ENCODE measurements at regions not wholly inside any gene's neighbourhood (a gene's known extent, or its start where the extent isn't known, plus 50 kb on each side); places are given as distances from the start of the nearest gene placed in this dataset.
"Not testable (repeated sequence)": the region's sequence is repeated elsewhere in the genome, so short reads cannot be mapped to it uniquely, and the experiment has no call there.

DNA sequence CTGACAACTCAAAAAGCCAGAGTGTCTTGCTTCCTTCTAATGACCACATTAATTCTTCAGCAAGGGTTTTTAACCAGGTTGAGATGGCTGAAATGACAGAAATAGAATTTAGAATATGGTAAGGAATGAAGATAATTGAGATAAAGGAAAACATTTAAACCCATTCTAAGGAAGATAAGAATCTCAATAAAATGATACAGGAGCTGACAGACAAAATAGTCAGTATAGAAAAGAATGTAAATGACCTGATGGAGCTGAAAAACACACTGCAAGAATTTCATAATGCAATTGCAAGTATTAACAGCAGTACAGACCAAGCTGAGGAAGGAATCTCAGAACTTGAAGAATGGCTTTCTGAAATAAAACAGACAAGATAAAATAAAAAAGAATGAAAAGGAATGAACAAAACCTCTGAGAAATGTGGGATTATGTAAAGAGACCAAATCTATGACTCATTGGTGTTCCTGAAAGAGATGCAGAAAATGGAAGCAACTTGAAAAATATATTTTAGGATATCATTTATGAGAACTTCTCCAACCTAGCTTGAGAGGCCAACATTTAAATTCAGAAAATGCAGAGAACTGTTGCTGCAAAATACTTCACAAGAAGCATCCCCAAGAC, 87.1 kb downstream of the SAMD9 start:
- H3K27ac ChIP-seq, result no peak overlapping the region
- no peaks in the 10 kb centered on the region for H3K27me3 ChIP-seq
- no peak for DNase-seq
- no peaks in the 10 kb centered on the region for H3K36me3 ChIP-seq
- no peak overlapping the region for H3K4me3 ChIP-seq
- TF ChIP-seq, protein P1, sequence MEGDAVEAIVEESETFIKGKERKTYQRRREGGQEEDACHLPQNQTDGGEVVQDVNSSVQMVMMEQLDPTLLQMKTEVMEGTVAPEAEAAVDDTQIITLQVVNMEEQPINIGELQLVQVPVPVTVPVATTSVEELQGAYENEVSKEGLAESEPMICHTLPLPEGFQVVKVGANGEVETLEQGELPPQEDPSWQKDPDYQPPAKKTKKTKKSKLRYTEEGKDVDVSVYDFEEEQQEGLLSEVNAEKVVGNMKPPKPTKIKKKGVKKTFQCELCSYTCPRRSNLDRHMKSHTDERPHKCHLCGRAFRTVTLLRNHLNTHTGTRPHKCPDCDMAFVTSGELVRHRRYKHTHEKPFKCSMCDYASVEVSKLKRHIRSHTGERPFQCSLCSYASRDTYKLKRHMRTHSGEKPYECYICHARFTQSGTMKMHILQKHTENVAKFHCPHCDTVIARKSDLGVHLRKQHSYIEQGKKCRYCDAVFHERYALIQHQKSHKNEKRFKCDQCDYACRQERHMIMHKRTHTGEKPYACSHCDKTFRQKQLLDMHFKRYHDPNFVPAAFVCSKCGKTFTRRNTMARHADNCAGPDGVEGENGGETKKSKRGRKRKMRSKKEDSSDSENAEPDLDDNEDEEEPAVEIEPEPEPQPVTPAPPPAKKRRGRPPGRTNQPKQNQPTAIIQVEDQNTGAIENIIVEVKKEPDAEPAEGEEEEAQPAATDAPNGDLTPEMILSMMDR (IDR thresholded peaks at IDR 0.05), result no peak
- no peak for TF ChIP-seq POLR2A (IDR thresholded peaks at IDR 0.05)
- no peaks in the 10 kb centered on the region for H3K4me1 ChIP-seq
- no peaks in the 10 kb centered on the region for H3K9me3 ChIP-seq

DNA sequence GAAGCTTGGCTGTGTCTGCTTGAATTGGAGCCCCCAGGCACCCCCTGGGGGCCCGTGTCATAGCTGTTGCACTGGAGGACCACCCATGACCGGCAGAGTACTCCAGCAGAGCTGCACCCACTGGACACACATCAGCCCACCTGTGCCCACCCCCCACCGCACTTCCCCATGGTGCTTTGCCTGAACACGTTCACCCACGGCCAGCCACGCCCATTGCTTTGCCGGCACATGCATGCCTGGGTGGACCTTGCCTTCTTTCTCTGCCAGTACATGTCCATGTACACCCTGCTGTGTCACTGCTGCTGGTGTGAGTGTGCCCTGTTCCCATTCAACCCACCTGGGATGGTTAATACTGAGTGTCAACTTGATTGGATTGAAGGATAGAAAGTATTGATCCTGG, 88.7 kb downstream of the SAMD9 start:
- no peaks in the 10 kb centered on the region for H3K9me3 ChIP-seq

DNA sequence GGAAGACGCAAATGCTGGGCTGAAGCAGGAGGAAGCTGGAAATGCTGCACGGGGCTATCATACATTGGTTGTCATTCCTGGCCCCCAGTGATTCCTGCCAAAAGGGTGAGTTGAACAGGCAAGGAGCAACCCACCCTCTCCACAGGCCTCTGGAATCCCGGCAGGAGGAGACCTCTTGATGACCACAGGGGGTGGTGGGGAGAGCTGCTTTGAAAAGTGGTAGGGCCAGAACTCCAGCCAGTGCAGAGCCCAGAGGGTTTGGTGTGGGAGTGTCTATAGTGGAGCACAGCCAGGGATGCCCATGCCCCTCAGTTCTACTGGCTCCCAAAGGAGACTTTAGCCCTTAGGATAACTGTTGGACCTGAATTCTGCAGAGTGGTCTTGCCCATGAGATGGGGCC, 89.2 kb downstream of the SAMD9 start:
- no peak for DNase-seq
- no peak overlapping the region for H3K4me3 ChIP-seq
- H3K27me3 ChIP-seq, result no peaks in the 10 kb centered on the region
- no peaks in the 10 kb centered on the region for H3K36me3 ChIP-seq
- no peaks in the 10 kb centered on the region for H3K4me1 ChIP-seq
- TF ChIP-seq, protein P1 (IDR thresholded peaks at IDR 0.05), result no peak
- no peak for TF ChIP-seq POLR2A (IDR thresholded peaks at IDR 0.05)
- H3K9me3 ChIP-seq, result no peaks in the 10 kb centered on the region
- no peak overlapping the region for H3K27ac ChIP-seq

More for the DNA sequence above, 88.7 kb downstream of the SAMD9 start:
- Histone ChIP-seq H3K36me3 (no peaks in the 10 kb centered on the region), H3K4me3 (no peak overlapping the region), H3K4me1 (no peaks in the 10 kb centered on the region), H3K27me3 (no peaks in the 10 kb centered on the region), H3K27ac (no peak overlapping the region)
- DNase-seq, result no peak
- no peak for TF ChIP-seq POLR2A (IDR thresholded peaks at IDR 0.05)
- TF ChIP-seq, protein P1 (IDR thresholded peaks at IDR 0.05), result no peak

DNA sequence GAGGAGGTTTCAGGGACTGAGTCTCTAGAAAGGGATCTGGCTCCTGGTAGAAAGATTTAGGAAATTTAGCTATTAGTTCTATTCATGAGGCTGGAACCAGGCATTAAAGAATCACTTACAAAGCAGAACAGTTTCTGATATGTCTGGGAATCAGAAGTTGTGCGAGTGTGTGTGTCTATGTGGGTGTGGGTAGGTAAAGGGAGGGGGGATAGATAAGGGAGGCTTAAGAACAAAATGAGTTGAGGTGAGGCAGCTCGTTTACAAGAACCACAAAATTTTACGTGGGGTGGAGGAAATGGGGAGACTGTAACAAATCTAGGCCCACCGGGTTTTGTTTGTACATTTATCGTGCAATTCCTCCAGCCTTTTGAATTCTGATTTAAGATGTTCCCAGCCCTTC, 90.7 kb downstream of the SAMD9 start:
- no peak overlapping the region for H3K27ac ChIP-seq
- H3K27me3 ChIP-seq, result no peaks in the 10 kb centered on the region
- H3K36me3 ChIP-seq, result no peaks in the 10 kb centered on the region
- H3K9me3 ChIP-seq, result no peaks in the 10 kb centered on the region
- TF ChIP-seq, protein P1 (IDR thresholded peaks at IDR 0.05), result no peak
- TF ChIP-seq POLR2A (IDR thresholded peaks at IDR 0.05), result no peak
- H3K4me3 ChIP-seq, result no peak overlapping the region
- no peak for DNase-seq
- no peaks in the 10 kb centered on the region for H3K4me1 ChIP-seq

DNA sequence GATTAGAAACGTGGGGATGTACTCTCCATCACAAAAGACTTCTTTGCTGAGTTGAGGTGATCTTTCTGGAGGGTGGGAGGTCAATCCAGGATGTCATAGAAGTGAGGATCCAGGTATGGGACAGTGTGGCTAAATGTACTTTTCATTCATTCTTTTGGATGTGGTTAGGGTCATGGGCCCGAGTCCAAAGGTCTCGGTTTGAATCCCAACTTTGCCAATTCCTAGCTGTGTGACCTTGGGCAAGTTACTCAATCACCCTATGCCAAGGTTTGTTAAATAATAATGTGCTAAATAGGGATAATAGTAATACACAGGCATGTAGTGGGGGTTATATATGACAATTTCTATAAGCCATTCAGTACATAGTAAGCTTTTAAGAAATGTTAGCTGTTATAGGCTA, 91.4 kb downstream of the SAMD9 start:
- Histone ChIP-seq H3K9me3 (no peaks in the 10 kb centered on the region), H3K27me3 (no peaks in the 10 kb centered on the region), H3K4me1 (no peaks in the 10 kb centered on the region), H3K4me3 (no peak overlapping the region), H3K27ac (no peak overlapping the region), H3K36me3 (no peaks in the 10 kb centered on the region)
- DNase-seq, result no peak
- no peak for TF ChIP-seq POLR2A (IDR thresholded peaks at IDR 0.05)
- TF ChIP-seq, protein P1 (IDR thresholded peaks at IDR 0.05), result no peak

DNA sequence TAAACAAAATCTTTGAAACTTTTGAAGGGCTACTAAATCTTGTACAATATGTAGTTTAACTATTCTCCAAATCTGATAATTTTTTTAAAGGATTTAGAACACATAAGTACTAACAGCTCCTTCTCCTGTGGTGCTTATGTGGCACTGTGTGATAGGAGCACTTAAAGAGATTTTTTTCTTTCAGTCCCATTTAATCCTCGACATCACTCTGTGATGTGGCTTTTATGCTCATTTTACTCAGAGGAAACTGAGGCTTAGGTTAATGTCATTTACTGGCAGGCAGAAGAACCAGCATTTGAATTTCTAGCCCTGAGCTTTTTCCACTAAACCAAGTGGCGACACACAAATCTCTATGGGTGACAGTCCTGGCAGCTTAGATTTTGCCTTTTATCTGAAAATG, 92.4 kb downstream of the SAMD9 start:
- Histone ChIP-seq H3K27me3 (no peaks in the 10 kb centered on the region), H3K9me3 (no peaks in the 10 kb centered on the region)

DNA sequence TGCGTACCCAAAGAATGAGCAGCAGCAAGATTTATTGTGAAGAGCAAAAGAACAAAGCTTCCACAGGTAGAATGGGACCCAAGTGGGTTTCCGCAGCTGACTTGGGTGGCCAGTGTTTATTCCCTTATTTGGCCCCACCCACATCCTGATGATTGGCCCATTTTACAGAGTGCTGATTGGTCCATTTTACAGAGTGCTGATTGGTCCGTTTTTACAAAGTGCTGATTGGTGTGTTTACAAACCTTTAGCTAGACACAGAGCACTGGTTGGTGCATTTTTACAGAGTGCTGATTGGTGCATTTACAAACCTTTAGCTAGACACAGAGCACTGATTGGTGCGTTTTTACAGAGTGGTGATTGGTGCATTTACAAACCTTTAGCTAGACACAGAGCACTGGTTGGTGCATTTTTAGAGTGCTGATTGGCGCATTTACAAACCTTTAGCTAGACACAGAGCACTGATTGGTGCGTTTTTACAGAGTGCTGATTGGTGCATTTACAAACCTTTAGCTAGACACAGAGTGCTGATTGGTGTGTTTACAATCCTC, 94.8 kb downstream of the SAMD9 start:
- not testable (repeated sequence) for H3K9me3 ChIP-seq, H3K27ac ChIP-seq, H3K36me3 ChIP-seq, DNase-seq, H3K27me3 ChIP-seq, H3K4me1 ChIP-seq, H3K4me3 ChIP-seq

More for the DNA sequence above, 92.4 kb downstream of the SAMD9 start:
- DNase-seq, result no peak
- no peak overlapping the region for H3K4me3 ChIP-seq
- H3K27ac ChIP-seq, result no peak overlapping the region
- no peak for TF ChIP-seq POLR2A (IDR thresholded peaks at IDR 0.05)
- no peaks in the 10 kb centered on the region for H3K36me3 ChIP-seq
- H3K4me1 ChIP-seq, result no peaks in the 10 kb centered on the region
